ENCODE measurements at regions not wholly inside any gene's neighbourhood (a gene's known extent, or its start where the extent isn't known, plus 50 kb on each side); places are given as distances from the start of the nearest gene placed in this dataset.
"Not testable (repeated sequence)": the region's sequence is repeated elsewhere in the genome, so short reads cannot be mapped to it uniquely, and the experiment has no call there.

- not testable (repeated sequence) for DNase-seq (ENCODE audit: low read depth in 6 of 9, low spot score in 9 of 9); H3K4me3 ChIP-seq (ENCODE audit: low read length in 2 of 2); H3K9me3 ChIP-seq (ENCODE audit: control insufficient read depth in 2 of 2, insufficient read depth in 1 of 2, low read length in 1 of 2); H3K27ac ChIP-seq (ENCODE audit: low read depth in 1 of 2, low read length in 1 of 2); H3K27me3 ChIP-seq (ENCODE audit: control insufficient read depth in 2 of 2, insufficient read depth in 1 of 2, low read length in 1 of 2); H3K4me1 ChIP-seq (ENCODE audit: control insufficient read depth in 2 of 2, insufficient read depth in 2 of 2, low read length in 2 of 2); H3K36me3 ChIP-seq (ENCODE audit: control insufficient read depth in 2 of 2, insufficient read depth in 2 of 2, low read length in 1 of 2)
- 96% methylated on average over 3 of the region's 3 CpGs for WGBS
These were observed 57.3 kb upstream of the HS3ST3A1 start for GRCh38 chr17:13659051-13659450.

GRCh38 chr17:13665872-13666635 is 64.3 kb upstream of the HS3ST3A1 start:
- Histone ChIP-seq H3K4me1 (ENCODE audit: control insufficient read depth in 2 of 2, insufficient read depth in 2 of 2, low read length in 2 of 2) (no peaks in the 10 kb centered on the region), H3K9me3 (ENCODE audit: control insufficient read depth in 2 of 2, insufficient read depth in 1 of 2, low read length in 1 of 2) (peaks cover 0 to 11% of the 10 kb centered on the region in 2 donors), H3K27me3 (ENCODE audit: control insufficient read depth in 2 of 2, insufficient read depth in 1 of 2, low read length in 1 of 2) (no peaks in the 10 kb centered on the region), H3K27ac (ENCODE audit: low read depth in 1 of 2, low read length in 1 of 2) (no peak overlapping the region), H3K4me3 (ENCODE audit: low read length in 2 of 2) (no peak overlapping the region), H3K36me3 (ENCODE audit: control insufficient read depth in 2 of 2, insufficient read depth in 2 of 2, low read length in 1 of 2) (no peaks in the 10 kb centered on the region)
- WGBS: 97% methylated on average over 21 of the region's 21 CpGs
- DNase-seq (ENCODE audit: low read depth in 6 of 9, low spot score in 9 of 9): no peak

- no peaks in the 10 kb centered on the region for H3K4me1 ChIP-seq (ENCODE audit: control insufficient read depth in 2 of 2, insufficient read depth in 2 of 2, low read length in 2 of 2)
- H3K4me3 ChIP-seq (ENCODE audit: low read length in 2 of 2): no peak overlapping the region
- 84% methylated on average over 3 of the region's 3 CpGs for WGBS
- no peak for DNase-seq (ENCODE audit: low read depth in 6 of 9, low spot score in 9 of 9)
- H3K27me3 ChIP-seq (ENCODE audit: control insufficient read depth in 2 of 2, insufficient read depth in 1 of 2, low read length in 1 of 2): no peaks in the 10 kb centered on the region
- H3K27ac ChIP-seq (ENCODE audit: low read depth in 1 of 2, low read length in 1 of 2): no peak overlapping the region
- H3K36me3 ChIP-seq (ENCODE audit: control insufficient read depth in 2 of 2, insufficient read depth in 2 of 2, low read length in 1 of 2): no peaks in the 10 kb centered on the region
- H3K9me3 ChIP-seq (ENCODE audit: control insufficient read depth in 2 of 2, insufficient read depth in 1 of 2, low read length in 1 of 2): peaks cover 0 to 11% of the 10 kb centered on the region in 2 donors
These were observed 69.6 kb upstream of the HS3ST3A1 start for GRCh38 chr17:13671341-13671740.

- H3K4me3 ChIP-seq (ENCODE audit: low read length in 2 of 2): no peak overlapping the region
- H3K4me1 ChIP-seq (ENCODE audit: control insufficient read depth in 2 of 2, insufficient read depth in 2 of 2, low read length in 2 of 2): no peaks in the 10 kb centered on the region
- no peaks in the 10 kb centered on the region for H3K36me3 ChIP-seq (ENCODE audit: control insufficient read depth in 2 of 2, insufficient read depth in 2 of 2, low read length in 1 of 2)
- peaks cover 0 to 11% of the 10 kb centered on the region in 2 donors for H3K9me3 ChIP-seq (ENCODE audit: control insufficient read depth in 2 of 2, insufficient read depth in 1 of 2, low read length in 1 of 2)
- peak in 1 of 9 donors; percentile 7 for DNase-seq (ENCODE audit: low read depth in 6 of 9, low spot score in 9 of 9)
- H3K27ac ChIP-seq (ENCODE audit: low read depth in 1 of 2, low read length in 1 of 2): no peak overlapping the region
- no peaks in the 10 kb centered on the region for H3K27me3 ChIP-seq (ENCODE audit: control insufficient read depth in 2 of 2, insufficient read depth in 1 of 2, low read length in 1 of 2)
- 89% methylated on average over 8 of the region's 8 CpGs for whole genome bisulfite sequencing
These were observed 70.0 kb upstream of the HS3ST3A1 start for GRCh38 chr17:13671771-13672170.

GRCh38 chr17:13678361-13678760 is 76.6 kb upstream of the HS3ST3A1 start:
- H3K27ac ChIP-seq (ENCODE audit: low read depth in 1 of 2, low read length in 1 of 2): no peak overlapping the region
- H3K4me1 ChIP-seq (ENCODE audit: control insufficient read depth in 2 of 2, insufficient read depth in 2 of 2, low read length in 2 of 2): no peaks in the 10 kb centered on the region
- no peaks in the 10 kb centered on the region for H3K9me3 ChIP-seq (ENCODE audit: control insufficient read depth in 2 of 2, insufficient read depth in 1 of 2, low read length in 1 of 2)
- H3K27me3 ChIP-seq (ENCODE audit: control insufficient read depth in 2 of 2, insufficient read depth in 1 of 2, low read length in 1 of 2): no peaks in the 10 kb centered on the region
- H3K36me3 ChIP-seq (ENCODE audit: control insufficient read depth in 2 of 2, insufficient read depth in 2 of 2, low read length in 1 of 2): no peaks in the 10 kb centered on the region
- no peak overlapping the region for H3K4me3 ChIP-seq (ENCODE audit: low read length in 2 of 2)
- DNase-seq (ENCODE audit: low read depth in 6 of 9, low spot score in 9 of 9): no peak

- Histone ChIP-seq H3K4me1 (ENCODE audit: control insufficient read depth in 2 of 2, insufficient read depth in 2 of 2, low read length in 2 of 2) (no peaks in the 10 kb centered on the region), H3K27ac (ENCODE audit: low read depth in 1 of 2, low read length in 1 of 2) (no peak overlapping the region), H3K9me3 (ENCODE audit: control insufficient read depth in 2 of 2, insufficient read depth in 1 of 2, low read length in 1 of 2) (no peaks in the 10 kb centered on the region), H3K4me3 (ENCODE audit: low read length in 2 of 2) (no peak overlapping the region), H3K27me3 (ENCODE audit: control insufficient read depth in 2 of 2, insufficient read depth in 1 of 2, low read length in 1 of 2) (no peaks in the 10 kb centered on the region), H3K36me3 (ENCODE audit: control insufficient read depth in 2 of 2, insufficient read depth in 2 of 2, low read length in 1 of 2) (no peaks in the 10 kb centered on the region)
- no peak for DNase-seq (ENCODE audit: low read depth in 6 of 9, low spot score in 9 of 9)
- WGBS: 95% methylated on average over 4 of the region's 4 CpGs
These were observed 77.1 kb upstream of the HS3ST3A1 start for GRCh38 chr17:13678841-13679240.

GRCh38 chr17:13688716-13689115 is 87.0 kb upstream of the HS3ST3A1 start:
- Histone ChIP-seq H3K4me3 (ENCODE audit: low read length in 2 of 2) (no peak overlapping the region), H3K9me3 (ENCODE audit: control insufficient read depth in 2 of 2, insufficient read depth in 1 of 2, low read length in 1 of 2) (no peaks in the 10 kb centered on the region), H3K27ac (ENCODE audit: low read depth in 1 of 2, low read length in 1 of 2) (no peak overlapping the region), H3K36me3 (ENCODE audit: control insufficient read depth in 2 of 2, insufficient read depth in 2 of 2, low read length in 1 of 2) (no peaks in the 10 kb centered on the region), H3K4me1 (ENCODE audit: control insufficient read depth in 2 of 2, insufficient read depth in 2 of 2, low read length in 2 of 2) (no peaks in the 10 kb centered on the region), H3K27me3 (ENCODE audit: control insufficient read depth in 2 of 2, insufficient read depth in 1 of 2, low read length in 1 of 2) (no peaks in the 10 kb centered on the region)
- no peak for DNase-seq (ENCODE audit: low read depth in 6 of 9, low spot score in 9 of 9)
- 91% methylated on average over 3 of the region's 3 CpGs for WGBS

- Histone ChIP-seq H3K27ac (ENCODE audit: low read depth in 1 of 2, low read length in 1 of 2) (no peak overlapping the region), H3K27me3 (ENCODE audit: control insufficient read depth in 2 of 2, insufficient read depth in 1 of 2, low read length in 1 of 2) (no peaks in the 10 kb centered on the region), H3K36me3 (ENCODE audit: control insufficient read depth in 2 of 2, insufficient read depth in 2 of 2, low read length in 1 of 2) (no peaks in the 10 kb centered on the region), H3K9me3 (ENCODE audit: control insufficient read depth in 2 of 2, insufficient read depth in 1 of 2, low read length in 1 of 2) (no peaks in the 10 kb centered on the region), H3K4me1 (ENCODE audit: control insufficient read depth in 2 of 2, insufficient read depth in 2 of 2, low read length in 2 of 2) (no peaks in the 10 kb centered on the region), H3K4me3 (ENCODE audit: low read length in 2 of 2) (no peak overlapping the region)
- DNase-seq (ENCODE audit: low read depth in 6 of 9, low spot score in 9 of 9): no peak
- 93% methylated on average over 1 of the region's 1 CpG for WGBS
These were observed 89.1 kb upstream of the HS3ST3A1 start for GRCh38 chr17:13690806-13691205.

GRCh38 chr17:13694934-13695333 is 93.2 kb upstream of the HS3ST3A1 start:
- Histone ChIP-seq H3K27ac (ENCODE audit: low read depth in 1 of 2, low read length in 1 of 2) (no peak overlapping the region), H3K4me3 (ENCODE audit: low read length in 2 of 2) (no peak overlapping the region), H3K27me3 (ENCODE audit: control insufficient read depth in 2 of 2, insufficient read depth in 1 of 2, low read length in 1 of 2) (no peaks in the 10 kb centered on the region), H3K9me3 (ENCODE audit: control insufficient read depth in 2 of 2, insufficient read depth in 1 of 2, low read length in 1 of 2) (no peaks in the 10 kb centered on the region), H3K36me3 (ENCODE audit: control insufficient read depth in 2 of 2, insufficient read depth in 2 of 2, low read length in 1 of 2) (no peaks in the 10 kb centered on the region), H3K4me1 (ENCODE audit: control insufficient read depth in 2 of 2, insufficient read depth in 2 of 2, low read length in 2 of 2) (no peaks in the 10 kb centered on the region)
- no peak for DNase-seq (ENCODE audit: low read depth in 6 of 9, low spot score in 9 of 9)
